Astrocyte (in vitro differentiated cells and primary cell): ENCODE measurements at regions not wholly inside any gene's neighbourhood (a gene's known extent, or its start where the extent isn't known, plus 50 kb on each side); places are given as distances from the start of the nearest gene placed in this dataset.
A peak's percentile ranks its signal among the peaks of the same experiment; 100 is the strongest.

Experiments used
- DNase-seq: peaks from one replicate; pipeline ENCODE4 v3.0.0-alpha.2; 2010; ENCODE audit warnings: low read depth
- FAIRE-seq: peaks from 2 replicates; lab custom pipeline; 2011; peaks lifted over from hg19 to GRCh38; lab: Jason Lieb, UNC
- H2AFZ ChIP-seq: 2 replicates; pipeline ENCODE4 v1.6.0; 2012; ENCODE audit warnings: low read depth, low read length, inconsistent platforms
- H3K27ac ChIP-seq: 2 replicates; pipeline ENCODE4 v1.5.1; 2011; ENCODE audit warnings: low read depth, low read length, inconsistent platforms
- H3K27me3 ChIP-seq: 2 replicates; pipeline ENCODE4 v1.6.0; 2011; ENCODE audit warnings: low read length, inconsistent platforms; ENCODE audit not compliant: insufficient read depth
- H3K36me3 ChIP-seq: 2 replicates; pipeline ENCODE4 v1.5.1; 2011; ENCODE audit warnings: low read length, inconsistent platforms; ENCODE audit not compliant: insufficient read depth
- H3K4me1 ChIP-seq: 2 replicates; pipeline ENCODE4 v1.5.1; 2011; ENCODE audit warnings: low read length, inconsistent platforms; ENCODE audit not compliant: insufficient read depth
- H3K4me2 ChIP-seq: 2 replicates; pipeline ENCODE4 v1.6.0; 2012; ENCODE audit warnings: low read length, inconsistent platforms
- H3K4me3 ChIP-seq: 2 replicates; pipeline ENCODE4 v1.5.1; 2011; ENCODE audit warnings: low read depth, mild to moderate bottlenecking, low read length, inconsistent platforms; ENCODE audit not compliant: insufficient read depth
- H3K79me2 ChIP-seq: 2 replicates; pipeline ENCODE4 v1.6.0; 2012; ENCODE audit warnings: mild to moderate bottlenecking, low read length, inconsistent platforms; ENCODE audit not compliant: insufficient read depth
- H3K9ac ChIP-seq: 2 replicates; pipeline ENCODE4 v1.6.0; 2012; ENCODE audit warnings: mild to moderate bottlenecking, low read length, inconsistent platforms
- H3K9me3 ChIP-seq: 2 replicates; pipeline ENCODE4 v1.5.1; 2012; ENCODE audit warnings: low read depth, mild to moderate bottlenecking, low read length, inconsistent platforms; ENCODE audit not compliant: insufficient read depth
- H4K20me1 ChIP-seq: 2 replicates; pipeline ENCODE4 v1.6.0; 2012; ENCODE audit warnings: low read length, inconsistent platforms; ENCODE audit not compliant: insufficient read depth
- H3K27ac Mint-ChIP-seq: one replicate; pipeline ENCODE4 v1.8.0; 2021; ENCODE audit warnings: mild to moderate bottlenecking, mixed read lengths; ENCODE audit not compliant: unreplicated experiment
- H3K27me3 Mint-ChIP-seq: one replicate; pipeline ENCODE4 v1.8.0; 2021; ENCODE audit warnings: low read depth, mixed read lengths; ENCODE audit not compliant: unreplicated experiment
- H3K36me3 Mint-ChIP-seq: one replicate; pipeline ENCODE4 v1.8.0; 2021; ENCODE audit warnings: low read depth, mixed read lengths; ENCODE audit not compliant: unreplicated experiment
- H3K4me1 Mint-ChIP-seq: one replicate; pipeline ENCODE4 v1.8.0; 2021; ENCODE audit warnings: low read depth, mixed read lengths; ENCODE audit not compliant: unreplicated experiment
- H3K4me3 Mint-ChIP-seq: one replicate; pipeline ENCODE4 v1.8.0; 2021; ENCODE audit warnings: mild to moderate bottlenecking, moderate library complexity, mixed read lengths; ENCODE audit not compliant: unreplicated experiment
- H3K9me3 Mint-ChIP-seq: one replicate; pipeline ENCODE4 v1.8.0; 2021; ENCODE audit warnings: mild to moderate bottlenecking, mixed read lengths; ENCODE audit not compliant: unreplicated experiment
- CTCF ChIP-seq: IDR thresholded peaks from 2 replicates; pipeline ENCODE4 v1.5.1; 2011; ENCODE audit warnings: low read depth, mild to moderate bottlenecking, inconsistent platforms, low read length, moderate library complexity; ENCODE audit not compliant: insufficient read depth
- EZH2 ChIP-seq: IDR thresholded peaks from 2 replicates; pipeline ENCODE4 v1.6.1; 2012; ENCODE audit warnings: mild to moderate bottlenecking, low read length, inconsistent platforms; ENCODE audit not compliant: insufficient read depth

GRCh38 chr4:11002961-11003360, 318.4 kb upstream of the CLNK start:
- H3K36me3 Mint-ChIP-seq: no peaks in the 10 kb centered on the region
- H3K4me3 Mint-ChIP-seq: no peak overlapping the region
- peaks cover 3% of the 10 kb centered on the region for H3K27me3 Mint-ChIP-seq
- H2AFZ ChIP-seq: no peak overlapping the region
- no peaks in the 10 kb centered on the region for H3K27me3 ChIP-seq
- FAIRE-seq (no peak), DNase-seq (no peak)
- no peaks in the 10 kb centered on the region for H3K79me2 ChIP-seq
- peaks cover 3% of the 10 kb centered on the region for H3K9me3 Mint-ChIP-seq
- no peaks in the 10 kb centered on the region for H3K36me3 ChIP-seq
- no peak overlapping the region for H3K9ac ChIP-seq
- H3K27ac Mint-ChIP-seq: no peak overlapping the region
- H3K4me1 Mint-ChIP-seq: peaks cover 18% of the 10 kb centered on the region
- no peak overlapping the region for H3K4me3 ChIP-seq
- no peaks in the 10 kb centered on the region for H3K4me1 ChIP-seq
- TF ChIP-seq EZH2 (no peak), CTCF (no peak)
- H3K9me3 ChIP-seq: no peaks in the 10 kb centered on the region
- no peak overlapping the region for H3K27ac ChIP-seq
- H4K20me1 ChIP-seq: no peaks in the 10 kb centered on the region
- H3K4me2 ChIP-seq: no peak overlapping the region

- no peak overlapping the region for H3K27ac ChIP-seq
Observed at GRCh38 chr4:10998846-10999245, 314.3 kb upstream of the CLNK start.

More at GRCh38 chr4:10998846-10999245, 314.3 kb upstream of the CLNK start:
- Histone ChIP-seq H3K27me3 (no peaks in the 10 kb centered on the region), H3K4me3 (no peak overlapping the region), H3K79me2 (no peaks in the 10 kb centered on the region), H4K20me1 (no peaks in the 10 kb centered on the region), H3K4me2 (peak overlapping the region; percentile 33), H3K36me3 (no peaks in the 10 kb centered on the region), H2AFZ (no peak overlapping the region), H3K4me1 (no peaks in the 10 kb centered on the region), H3K9me3 (no peaks in the 10 kb centered on the region), H3K9ac (peak overlapping the region; percentile 34)
- peaks cover 1% of the 10 kb centered on the region for H3K27me3 Mint-ChIP-seq
- peaks cover 18% of the 10 kb centered on the region for H3K4me1 Mint-ChIP-seq
- peaks cover 4% of the 10 kb centered on the region for H3K9me3 Mint-ChIP-seq
- no peak for FAIRE-seq
- H3K27ac Mint-ChIP-seq: peak overlapping the region; percentile 93
- no peak for TF ChIP-seq EZH2
- no peak for TF ChIP-seq CTCF
- no peak overlapping the region for H3K4me3 Mint-ChIP-seq
- no peaks in the 10 kb centered on the region for H3K36me3 Mint-ChIP-seq
- peak; percentile 53 for DNase-seq
